GM12892 (cell line): ENCODE measurements at regions not wholly inside any gene's neighbourhood (a gene's known extent, or its start where the extent isn't known, plus 50 kb on each side); places are given as distances from the start of the nearest gene placed in this dataset.

ENCODE experiments used
- POLR2A ChIP-seq: IDR thresholded peaks from 2 replicates; pipeline ENCODE4 v1.6.1; 2011; ENCODE audit warnings: low read depth, low read length, control low read depth
- TAF1 ChIP-seq: IDR thresholded peaks from 2 replicates; pipeline ENCODE4 v1.6.1; 2011; ENCODE audit warnings: low read depth, mild to moderate bottlenecking, control low read depth, low read length, borderline replicate concordance

GRCh38 chr13:65508745-65509144, 1721.4 kb downstream of the PCDH9 start:
- no peak for TF ChIP-seq POLR2A
- no peak for TF ChIP-seq TAF1
